Upper lobe of right lung (tissue), 1 donor: ENCODE measurements at regions not wholly inside any gene's neighbourhood (a gene's known extent, or its start where the extent isn't known, plus 50 kb on each side); places are given as distances from the start of the nearest gene placed in this dataset.

ENCODE experiments used
- ATAC-seq: fragments of 200-7000 bp; cut with Tn5 transposase; one replicate; pipeline ENCODE4 v1.9.1; 2020; ENCODE audit warnings: mild to moderate bottlenecking, moderate library complexity
- DNase-seq: peaks from one replicate; pipeline ENCODE4 v3.0.0-alpha.2; 2020
- H3K27ac ChIP-seq: fragments of 200-600 bp; one replicate; pipeline ENCODE4 v1.8.0; 2022
- H3K27me3 ChIP-seq: fragments of 200-600 bp; one replicate; pipeline ENCODE4 v1.8.0; 2022; ENCODE audit warnings: mild to moderate bottlenecking
- H3K36me3 ChIP-seq: fragments of 200-600 bp; one replicate; pipeline ENCODE4 v1.8.0; 2022
- H3K4me1 ChIP-seq: fragments of 200-600 bp; one replicate; pipeline ENCODE4 v1.8.0; 2022
- H3K4me3 ChIP-seq: fragments of 200-600 bp; one replicate; pipeline ENCODE4 v1.8.0; 2022; ENCODE audit warnings: mild to moderate bottlenecking
- H3K9me3 ChIP-seq: fragments of 200-600 bp; one replicate; pipeline ENCODE4 v1.8.0; 2022
- CTCF ChIP-seq: fragments of 200-600 bp; IDR thresholded peaks from one replicate; pipeline ENCODE4 v1.8.0; 2022; ENCODE audit warnings: antibody characterized with exemption
- intact Hi-C: fragments of 100-400 bp; cut with DNase I; formaldehyde crosslinking; loops from one replicate; pipeline ENCODE4 v1.11.0; 2022
- donor health status: DM: no; HTN: yes; CAD: no; lungs with severe emphysema.

GRCh38 chr9:23551929-23552707 lies 273.9 kb downstream of the ELAVL2 start:
- Histone ChIP-seq H3K9me3 (no peaks in the 10 kb centered on the region), H3K4me3 (no peak overlapping the region), H3K36me3 (no peaks in the 10 kb centered on the region), H3K27me3 (no peaks in the 10 kb centered on the region), H3K4me1 (no peaks in the 10 kb centered on the region), H3K27ac (no peak overlapping the region)
- no peak for TF ChIP-seq CTCF
- ATAC-seq: no peak
- intact Hi-C loops: no loop called here
- DNase-seq: no peak

GRCh38 chr9:23552876-23553601 lies 273.0 kb downstream of the ELAVL2 start:
- ATAC-seq (no peak), DNase-seq (no peak)
- H3K36me3 ChIP-seq: no peaks in the 10 kb centered on the region
- intact Hi-C loops: no loop called here
- no peaks in the 10 kb centered on the region for H3K9me3 ChIP-seq
- H3K27ac ChIP-seq: no peak overlapping the region
- no peak for TF ChIP-seq CTCF
- H3K27me3 ChIP-seq: no peaks in the 10 kb centered on the region
- no peak overlapping the region for H3K4me3 ChIP-seq
- no peaks in the 10 kb centered on the region for H3K4me1 ChIP-seq

GRCh38 chr9:23554686-23555085 lies 271.4 kb downstream of the ELAVL2 start:
- Histone ChIP-seq H3K27me3 (no peaks in the 10 kb centered on the region), H3K27ac (no peak overlapping the region), H3K36me3 (no peaks in the 10 kb centered on the region), H3K4me3 (no peak overlapping the region), H3K9me3 (no peaks in the 10 kb centered on the region), H3K4me1 (no peaks in the 10 kb centered on the region)
- TF ChIP-seq CTCF: no peak
- intact Hi-C loops: no loop called here
- DNase-seq (no peak), ATAC-seq (no peak)

- Histone ChIP-seq H3K4me1 (no peaks in the 10 kb centered on the region), H3K27ac (no peak overlapping the region)
Measured at GRCh38 chr9:23555851-23556250, 270.2 kb downstream of the ELAVL2 start.

GRCh38 chr9:23556459-23556858 lies 269.6 kb downstream of the ELAVL2 start:
- Histone ChIP-seq H3K4me3 (no peak overlapping the region), H3K27ac (no peak overlapping the region), H3K4me1 (no peaks in the 10 kb centered on the region), H3K36me3 (no peaks in the 10 kb centered on the region), H3K9me3 (no peaks in the 10 kb centered on the region), H3K27me3 (no peaks in the 10 kb centered on the region)
- intact Hi-C loops: no loop called here
- TF ChIP-seq CTCF: no peak
- ATAC-seq: no peak
- no peak for DNase-seq

More at GRCh38 chr9:23555851-23556250, 270.2 kb downstream of the ELAVL2 start:
- intact Hi-C loops: no loop called here
- Histone ChIP-seq H3K27me3 (no peaks in the 10 kb centered on the region), H3K4me3 (no peak overlapping the region), H3K9me3 (no peaks in the 10 kb centered on the region), H3K36me3 (no peaks in the 10 kb centered on the region)
- DNase-seq (no peak), ATAC-seq (no peak)
- TF ChIP-seq CTCF: no peak
